PC-9 (cell line): ENCODE measurements at regions not wholly inside any gene's neighbourhood (a gene's known extent, or its start where the extent isn't known, plus 50 kb on each side); places are given as distances from the start of the nearest gene placed in this dataset.

Experiments used
- BruUV-seq: library from RNA; stranded (reverse); fragments of 400-500 nt; replicated peaks from 2 replicates; lab custom pipeline; 2021; lab: Mats Ljungman, UMichigan
- CTCF ChIA-PET: fragments of 300-600 bp; sonication (Branson Sonifier 250); formaldehyde crosslinking; loops from one replicate; lab custom pipeline; 2022; ENCODE audit warnings: antibody characterized with exemption; lab: Charles Lee
- POLR2A ChIA-PET: fragments of 300-600 bp; sonication (Branson Sonifier 250); formaldehyde crosslinking; loops from one replicate; lab custom pipeline; 2022; ENCODE audit warnings: antibody characterized with exemption; ENCODE audit not compliant: unreplicated experiment; lab: Charles Lee
- DNase-seq, 2 experiments: peaks; one replicate each; pipeline versions ENCODE4 v3.0.0 to v3.0.0-alpha.2; 2015 to 2022; ENCODE audit warnings: mixed read lengths in 1 of 2
- H2AFZ ChIP-seq: fragments of 200-600 bp; sonication (generic); 2 replicates; pipeline ENCODE4 v1.8.1; 2017; ENCODE audit warnings: antibody characterized with exemption
- H3F3A ChIP-seq: fragments of 200-600 bp; sonication (generic); 2 replicates; pipeline ENCODE4 v1.8.1; 2017; ENCODE audit warnings: antibody characterized with exemption, mild to moderate bottlenecking, low read depth; ENCODE audit not compliant: insufficient read depth
- H3K27ac ChIP-seq: fragments of 200-600 bp; sonication (generic); 2 replicates; pipeline ENCODE4 v1.6.1; 2016; ENCODE audit warnings: mixed run types
- H3K27me3 ChIP-seq: fragments of 200-600 bp; sonication (generic); 2 replicates; pipeline ENCODE4 v1.6.1; 2016; ENCODE audit warnings: low read depth, mixed run types; ENCODE audit not compliant: insufficient read depth
- H3K36me3 ChIP-seq: fragments of 200-600 bp; sonication (generic); 2 replicates; pipeline ENCODE4 v1.6.1; 2016; ENCODE audit warnings: low read depth, mixed run types
- H3K4me1 ChIP-seq: fragments of 200-600 bp; sonication (generic); replicated peaks from 2 replicates; pipeline ENCODE4 v1.6.1; 2016; ENCODE audit warnings: mixed run types; ENCODE audit not compliant: insufficient read depth
- H3K4me2 ChIP-seq: fragments of 200-600 bp; sonication (generic); 2 replicates; pipeline ENCODE4 v1.6.1; 2017; ENCODE audit warnings: mixed run types
- H3K4me3 ChIP-seq: fragments of 200-600 bp; sonication (generic); 2 replicates; pipeline ENCODE4 v1.6.1; 2016; ENCODE audit warnings: mixed run types
- H3K79me2 ChIP-seq: fragments of 200-600 bp; sonication (generic); 2 replicates; pipeline ENCODE4 v1.6.1; 2017; ENCODE audit warnings: low read depth, mixed run types
- H3K9me2 ChIP-seq: fragments of 200-600 bp; sonication (generic); 2 replicates; pipeline ENCODE4 v1.8.1; 2017; ENCODE audit warnings: mild to moderate bottlenecking; ENCODE audit not compliant: insufficient read depth
- H3K9me3 ChIP-seq: fragments of 200-600 bp; sonication (generic); 2 replicates; pipeline ENCODE4 v1.8.1; 2016; ENCODE audit warnings: low read depth; ENCODE audit not compliant: insufficient read depth
- H4K20me1 ChIP-seq: fragments of 200-600 bp; sonication (generic); 2 replicates; pipeline ENCODE4 v1.8.1; 2017; ENCODE audit not compliant: insufficient read depth
- EZH2 ChIP-seq: fragments of 200-600 bp; sonication (generic); IDR thresholded peaks from 2 replicates; pipeline ENCODE4 v1.8.0; 2017; ENCODE audit warnings: antibody characterized with exemption, low read depth
- intact Hi-C: fragments of 100-400 bp; cut with micrococcal nuclease; formaldehyde crosslinking; loops from one replicate; pipeline ENCODE4 v1.10.0; 2022; ENCODE audit not compliant: unreplicated experiment
- TF ChIP-seq, protein P1 (sequence below): fragments of 200-600 bp; sonication (generic); conservative IDR thresholded peaks from 2 replicates; pipeline ENCODE4 v1.6.1; 2017; ENCODE audit warnings: mixed run types, antibody characterized with exemption, mild to moderate bottlenecking, moderate library complexity

DNA sequence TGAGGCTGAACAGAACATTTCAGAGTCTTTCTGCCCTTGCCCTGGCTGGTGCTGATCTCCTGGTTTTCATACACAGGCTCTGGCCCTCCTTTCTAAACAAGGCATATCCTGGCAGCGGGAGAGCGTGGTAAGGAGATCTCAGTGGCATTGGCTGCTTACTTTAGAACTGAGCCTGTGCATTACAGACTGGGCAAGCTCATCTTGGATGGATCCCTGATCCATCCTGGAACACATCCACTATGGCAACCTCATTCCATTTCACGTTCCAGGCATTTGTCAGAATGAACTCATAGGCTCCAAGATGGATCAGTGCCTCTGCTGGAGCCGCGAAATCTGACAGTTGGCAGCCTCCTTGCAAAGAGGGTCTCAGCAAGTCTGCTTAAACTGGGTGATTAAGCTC, 224.5 kb upstream of the PELI2 start:
- no peaks in the 10 kb centered on the region for H3K9me2 ChIP-seq
- H3F3A ChIP-seq, result peaks cover 10% of the 10 kb centered on the region; the same call in 1 of the 2 replicates
- H3K36me3 ChIP-seq, result no peaks in the 10 kb centered on the region
- H4K20me1 ChIP-seq, result no peaks in the 10 kb centered on the region
- no peaks in the 10 kb centered on the region for H3K79me2 ChIP-seq
- H3K27me3 ChIP-seq, result no peaks in the 10 kb centered on the region
- H3K9me3 ChIP-seq, result no peaks in the 10 kb centered on the region
- POLR2A ChIA-PET, result no interaction called here
- BruUV-seq, result no TSS peak
- CTCF ChIA-PET, result no interaction called here
- intact Hi-C loops, result no loop called here
- no peak overlapping the region for H3K4me2 ChIP-seq
- no peak for DNase-seq
- no peak overlapping the region for H3K27ac ChIP-seq
- H3K4me3 ChIP-seq, result no peak overlapping the region
- peaks cover 14% of the 10 kb centered on the region for H3K4me1 ChIP-seq
- no peak overlapping the region for H2AFZ ChIP-seq
- TF ChIP-seq EZH2, result no peak
- TF ChIP-seq, protein P1, sequence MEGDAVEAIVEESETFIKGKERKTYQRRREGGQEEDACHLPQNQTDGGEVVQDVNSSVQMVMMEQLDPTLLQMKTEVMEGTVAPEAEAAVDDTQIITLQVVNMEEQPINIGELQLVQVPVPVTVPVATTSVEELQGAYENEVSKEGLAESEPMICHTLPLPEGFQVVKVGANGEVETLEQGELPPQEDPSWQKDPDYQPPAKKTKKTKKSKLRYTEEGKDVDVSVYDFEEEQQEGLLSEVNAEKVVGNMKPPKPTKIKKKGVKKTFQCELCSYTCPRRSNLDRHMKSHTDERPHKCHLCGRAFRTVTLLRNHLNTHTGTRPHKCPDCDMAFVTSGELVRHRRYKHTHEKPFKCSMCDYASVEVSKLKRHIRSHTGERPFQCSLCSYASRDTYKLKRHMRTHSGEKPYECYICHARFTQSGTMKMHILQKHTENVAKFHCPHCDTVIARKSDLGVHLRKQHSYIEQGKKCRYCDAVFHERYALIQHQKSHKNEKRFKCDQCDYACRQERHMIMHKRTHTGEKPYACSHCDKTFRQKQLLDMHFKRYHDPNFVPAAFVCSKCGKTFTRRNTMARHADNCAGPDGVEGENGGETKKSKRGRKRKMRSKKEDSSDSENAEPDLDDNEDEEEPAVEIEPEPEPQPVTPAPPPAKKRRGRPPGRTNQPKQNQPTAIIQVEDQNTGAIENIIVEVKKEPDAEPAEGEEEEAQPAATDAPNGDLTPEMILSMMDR, result no peak

DNA sequence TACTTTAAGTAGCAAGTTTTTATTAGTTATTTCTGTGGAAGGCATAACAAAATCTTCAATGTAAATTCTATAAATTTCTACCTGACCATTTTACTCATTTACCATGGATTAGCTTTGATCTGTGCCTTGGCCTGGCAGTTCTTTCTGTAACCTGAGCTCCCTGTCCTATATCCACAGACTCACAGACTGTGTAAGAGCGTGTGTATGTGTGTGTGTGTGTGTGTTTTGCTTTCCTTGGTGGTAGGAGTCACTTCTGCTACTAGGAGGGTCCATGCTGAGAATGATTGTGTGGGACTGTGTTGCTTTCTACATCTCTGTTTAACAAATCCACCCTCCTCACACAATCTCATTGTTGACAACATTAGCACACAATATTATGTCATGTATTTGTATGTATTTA, 221.2 kb upstream of the PELI2 start:
- no peak overlapping the region for H2AFZ ChIP-seq
- TF ChIP-seq, protein P1, result no peak
- no peak for TF ChIP-seq EZH2
- H3K79me2 ChIP-seq, result no peaks in the 10 kb centered on the region
- H3K4me3 ChIP-seq, result no peak overlapping the region
- BruUV-seq, result no TSS peak
- POLR2A ChIA-PET, result no interaction called here
- no peak overlapping the region for H3K27ac ChIP-seq
- no peaks in the 10 kb centered on the region for H3K27me3 ChIP-seq
- H4K20me1 ChIP-seq, result no peaks in the 10 kb centered on the region
- DNase-seq, result no peak
- no peak overlapping the region for H3K4me2 ChIP-seq
- no peaks in the 10 kb centered on the region for H3K9me2 ChIP-seq
- no peaks in the 10 kb centered on the region for H3K9me3 ChIP-seq
- intact Hi-C loops, result no loop called here
- no peaks in the 10 kb centered on the region for H3F3A ChIP-seq
- CTCF ChIA-PET, result no interaction called here
- H3K4me1 ChIP-seq, result no peaks in the 10 kb centered on the region
- H3K36me3 ChIP-seq, result no peaks in the 10 kb centered on the region

DNA sequence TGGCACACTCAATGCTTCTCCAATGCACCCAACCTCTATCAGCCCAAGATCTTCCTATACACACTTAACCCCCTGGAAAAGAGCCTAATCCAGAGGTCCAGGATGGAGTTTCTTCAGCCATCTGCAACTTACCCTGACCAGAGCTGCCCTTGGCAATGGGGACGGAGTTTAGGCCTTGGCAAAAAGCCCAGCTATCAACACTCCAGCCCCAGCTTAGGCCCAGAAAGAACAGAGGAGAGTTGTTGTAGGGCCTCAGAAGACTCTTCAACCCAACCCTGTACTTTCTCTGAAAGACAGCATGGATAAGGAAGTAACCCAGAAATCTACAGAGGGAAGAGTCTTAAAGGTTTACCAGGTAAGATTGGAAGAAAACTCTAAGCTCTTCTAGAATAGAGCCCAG, 219.3 kb upstream of the PELI2 start:
- Histone ChIP-seq H4K20me1 (no peaks in the 10 kb centered on the region), H3K4me2 (no peak overlapping the region), H3K27ac (no peak overlapping the region), H3K79me2 (no peaks in the 10 kb centered on the region), H3K9me3 (no peaks in the 10 kb centered on the region), H3K9me2 (no peaks in the 10 kb centered on the region), H3K4me3 (no peak overlapping the region), H3K36me3 (no peaks in the 10 kb centered on the region), H3K27me3 (no peaks in the 10 kb centered on the region), H3F3A (no peaks in the 10 kb centered on the region), H2AFZ (no peak overlapping the region), H3K4me1 (no peaks in the 10 kb centered on the region)
- TF ChIP-seq, protein P1, result no peak
- TF ChIP-seq EZH2, result no peak
- CTCF ChIA-PET, result no interaction called here
- POLR2A ChIA-PET, result no interaction called here
- no TSS peak for BruUV-seq
- no peak for DNase-seq
- intact Hi-C loops, result no loop called here
